Sigmoid colon (tissue), 4 donors: ENCODE measurements at regions not wholly inside any gene's neighbourhood (a gene's known extent, or its start where the extent isn't known, plus 50 kb on each side); places are given as distances from the start of the nearest gene placed in this dataset.

Experiments used
- CTCF ChIP-seq, 4 experiments: fragments of 450-650 bp in 3 of 4; fragments of 200-600 bp in 1 of 4; IDR thresholded peaks; one replicate each; pipeline ENCODE4 v1.5.1; 2016 to 2019; ENCODE audit warnings: antibody characterized with exemption in 4 of 4, mild to moderate bottlenecking in 3 of 4, moderate library complexity in 2 of 4
- POLR2A ChIP-seq, 2 donors: fragments of 450-650 bp; IDR thresholded peaks; one replicate each; pipeline ENCODE4 v1.6.1; 2016; ENCODE audit warnings: antibody characterized with exemption in 2 of 2, mild to moderate bottlenecking in 2 of 2, moderate library complexity in 2 of 2
- POLR2AphosphoS5 ChIP-seq, 4 donors: sonication (generic); formaldehyde crosslinking; IDR thresholded peaks; one replicate each; pipeline ENCODE4 v1.6.1; 2017; ENCODE audit warnings: antibody characterized with exemption in 4 of 4

GRCh38 chr4:38387819-38388218 lies 276.2 kb upstream of the KLF3 start:
- TF ChIP-seq CTCF (IDR thresholded peaks at IDR 0.05) = no peak
- TF ChIP-seq POLR2AphosphoS5 (IDR thresholded peaks at IDR 0.05) = no peak
- no peak for TF ChIP-seq POLR2A (IDR thresholded peaks at IDR 0.05)
